ENCODE measurements at regions not wholly inside any gene's neighbourhood (a gene's known extent, or its start where the extent isn't known, plus 50 kb on each side); places are given as distances from the start of the nearest gene placed in this dataset.
"Not testable (repeated sequence)": the region's sequence is repeated elsewhere in the genome, so short reads cannot be mapped to it uniquely, and the experiment has no call there.

DNA sequence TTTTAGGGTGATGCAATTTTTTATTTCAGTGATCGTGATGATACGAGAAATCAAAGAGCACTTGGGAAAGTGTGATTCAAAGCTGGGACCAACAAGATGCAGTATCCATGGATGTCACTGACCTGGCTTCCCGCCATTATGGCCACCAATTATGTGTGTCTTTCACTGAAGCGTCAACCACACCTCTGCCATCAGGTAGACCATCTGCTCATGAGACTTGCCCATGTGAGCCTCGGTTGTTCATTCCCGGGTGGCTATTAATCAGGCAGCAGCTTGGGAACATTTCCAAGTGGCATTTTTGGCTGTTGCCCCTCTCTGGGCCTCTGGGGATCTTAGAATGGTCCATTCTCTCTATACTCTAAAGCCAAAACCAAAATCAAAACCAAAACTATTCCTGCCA lies 436.0 kb upstream of the ADAMTSL1 start:
- DNase-seq: no peak

DNA sequence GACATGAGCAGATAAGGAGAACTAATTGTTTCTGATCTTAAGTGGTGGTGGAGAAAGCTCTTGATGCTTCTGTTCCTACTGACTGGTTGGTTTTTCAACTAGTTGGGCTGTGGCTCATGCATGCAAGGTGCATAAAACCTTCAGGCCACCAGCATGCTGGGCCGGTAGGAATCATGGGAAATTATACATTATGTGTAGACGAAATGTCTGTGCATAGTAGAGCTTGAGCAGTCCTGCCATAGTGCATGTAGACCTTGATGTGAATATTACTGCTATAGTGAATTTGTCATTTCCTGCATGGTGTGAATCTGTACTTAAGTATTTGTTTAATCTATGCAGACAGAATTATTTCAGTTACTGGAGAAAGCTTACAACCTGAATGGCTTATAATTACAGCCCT lies 433.6 kb upstream of the ADAMTSL1 start:
- DNase-seq: no peak

DNA sequence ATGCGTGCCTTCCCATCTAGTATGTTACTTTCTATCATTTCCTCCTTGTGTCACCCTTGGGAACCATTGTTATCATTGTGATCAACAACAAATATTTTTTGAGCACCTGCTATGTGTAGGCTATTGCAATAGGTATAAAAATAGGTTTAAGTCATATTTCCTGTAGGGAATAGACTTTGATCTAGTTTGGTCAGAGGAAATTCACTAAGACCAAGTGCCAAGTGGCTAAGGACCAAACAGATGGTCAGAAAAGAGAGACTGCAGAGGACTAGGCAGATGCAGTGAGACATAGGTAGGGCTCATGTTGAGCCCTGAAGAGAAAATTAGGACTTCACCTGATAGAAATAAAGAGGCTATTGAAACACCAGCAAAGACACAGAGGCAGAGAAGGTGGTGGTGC lies 430.0 kb upstream of the ADAMTSL1 start:
- DNase-seq: no peak

DNA sequence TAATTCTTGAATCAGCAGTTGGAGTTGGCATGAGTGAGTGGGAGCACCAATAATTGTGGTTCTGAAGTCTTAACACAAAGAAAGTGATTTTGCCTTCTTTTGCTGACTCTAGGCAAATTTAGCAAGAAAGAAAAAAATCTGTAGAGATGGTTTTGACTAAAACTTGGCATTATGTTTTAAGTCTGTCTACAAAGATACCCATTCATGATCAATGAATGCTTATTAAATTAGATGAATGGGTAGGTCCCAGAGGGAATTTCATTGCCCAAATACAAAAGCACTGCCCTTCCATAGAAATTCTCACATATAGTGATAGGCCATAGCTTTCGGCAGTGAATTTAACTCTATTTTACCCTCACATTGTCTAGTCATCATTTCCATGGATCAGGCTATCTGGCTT lies 428.6 kb upstream of the ADAMTSL1 start:
- DNase-seq: no peak

DNA sequence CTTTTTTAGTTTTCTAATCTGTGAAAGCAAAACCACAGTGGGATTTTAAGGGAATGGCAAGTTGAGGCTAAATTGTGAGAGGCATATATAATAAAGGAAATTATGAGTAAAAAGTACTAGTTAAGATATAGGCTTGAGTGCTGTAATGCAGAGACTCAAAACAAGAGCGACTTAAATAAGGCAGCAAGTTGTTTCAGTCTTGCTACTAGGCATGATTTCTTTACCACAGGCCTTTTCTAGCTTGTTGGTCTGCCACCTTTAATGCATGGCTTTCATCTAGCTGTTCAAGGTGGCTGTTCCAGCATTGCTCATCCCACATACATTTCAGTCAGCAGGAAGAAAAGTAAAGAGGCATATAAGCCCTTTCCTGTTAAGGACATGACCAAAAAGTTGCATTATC lies 427.9 kb upstream of the ADAMTSL1 start:
- DNase-seq: no peak

DNA sequence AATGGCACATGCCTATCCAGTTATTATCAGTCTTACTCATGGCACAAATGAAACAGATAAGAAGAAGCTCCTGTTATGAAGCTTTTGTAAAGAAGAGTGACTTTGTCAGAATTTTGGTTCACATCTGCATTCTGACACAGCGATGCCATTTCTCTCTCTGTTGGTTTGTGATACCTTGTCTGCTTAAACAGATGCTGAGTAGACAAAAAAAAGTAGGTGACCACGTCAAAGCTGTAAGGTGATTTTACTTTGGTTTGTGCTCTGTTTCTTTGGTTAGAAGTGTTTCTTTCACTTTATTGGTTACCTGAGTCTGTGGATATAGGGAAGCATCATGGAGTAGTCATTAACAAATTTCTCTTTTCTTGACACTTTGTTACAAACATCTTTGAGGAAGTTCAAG lies 422.3 kb upstream of the ADAMTSL1 start:
- no peak for DNase-seq

DNA sequence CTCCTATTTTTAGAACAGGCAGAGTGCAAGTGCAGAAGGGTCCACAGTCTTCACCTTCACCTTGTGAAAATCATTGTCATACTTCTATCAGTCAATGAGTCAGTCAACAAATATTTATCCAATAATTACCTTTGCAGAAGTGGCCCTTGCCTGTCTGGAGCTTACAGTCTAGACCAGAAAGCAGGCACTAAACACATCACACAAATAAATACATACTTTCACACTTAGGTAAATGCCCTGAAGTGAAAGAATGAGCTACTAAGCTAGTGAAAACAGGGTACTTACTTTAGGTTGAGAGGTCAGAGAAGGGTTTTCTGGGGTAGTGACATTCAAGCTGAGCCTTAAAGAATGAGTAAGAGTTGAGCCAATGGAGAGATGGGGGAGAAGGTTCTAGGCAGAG lies 421.9 kb upstream of the ADAMTSL1 start:
- no peak for DNase-seq

DNA sequence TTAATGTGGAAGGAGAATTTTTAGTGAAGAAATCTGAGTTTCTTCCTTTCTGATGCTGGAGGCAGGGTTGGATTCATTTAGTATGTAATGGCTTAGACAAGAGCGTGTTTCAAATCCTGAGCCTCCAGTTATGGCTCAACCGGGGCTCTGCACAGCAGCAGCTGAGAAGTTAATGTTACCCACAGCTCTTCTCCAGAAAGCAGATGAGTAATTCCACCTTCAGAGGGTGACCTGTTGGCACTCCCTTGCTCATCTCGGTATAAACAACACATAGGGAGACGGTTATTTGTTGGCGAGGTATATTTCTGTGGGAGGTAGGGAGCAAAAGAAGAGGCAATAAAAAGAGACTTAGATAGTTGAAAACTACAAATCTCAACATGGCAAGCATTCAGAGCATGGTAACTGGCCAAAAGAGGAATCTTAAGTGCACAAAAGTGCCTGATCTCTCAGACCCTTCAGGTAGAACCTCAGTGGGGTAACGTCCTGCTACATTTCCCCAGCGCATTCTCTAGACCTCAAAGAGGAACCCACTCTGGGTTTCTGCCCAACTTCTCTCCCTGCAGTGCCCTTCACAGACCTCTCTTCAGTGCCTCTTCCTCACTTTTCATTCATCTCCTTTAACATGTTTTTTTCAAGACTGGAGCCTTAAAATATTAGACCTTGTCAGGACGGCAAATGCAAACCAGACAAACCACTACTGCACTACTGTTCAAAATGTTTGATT lies 417.5 kb upstream of the ADAMTSL1 start:
- DNase-seq: no peak

DNA sequence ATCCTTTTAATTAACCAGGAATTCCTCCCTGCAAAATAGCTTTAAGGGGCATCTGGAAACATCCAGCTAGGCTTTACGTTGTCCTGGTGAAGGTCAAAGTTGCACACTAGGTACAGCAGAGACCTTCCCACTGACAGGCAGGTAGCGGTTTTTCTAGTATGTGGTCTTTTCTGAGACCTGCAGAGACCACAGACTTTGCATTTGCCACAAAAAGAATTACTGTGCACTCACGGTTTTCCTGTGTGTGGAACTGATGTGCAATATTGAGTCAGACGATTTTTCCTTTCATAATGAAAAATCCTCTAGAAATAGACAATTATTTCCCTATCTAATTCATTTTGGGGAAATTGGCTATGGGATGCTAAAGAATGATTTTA lies 417.0 kb upstream of the ADAMTSL1 start:
- DNase-seq: no peak

DNA sequence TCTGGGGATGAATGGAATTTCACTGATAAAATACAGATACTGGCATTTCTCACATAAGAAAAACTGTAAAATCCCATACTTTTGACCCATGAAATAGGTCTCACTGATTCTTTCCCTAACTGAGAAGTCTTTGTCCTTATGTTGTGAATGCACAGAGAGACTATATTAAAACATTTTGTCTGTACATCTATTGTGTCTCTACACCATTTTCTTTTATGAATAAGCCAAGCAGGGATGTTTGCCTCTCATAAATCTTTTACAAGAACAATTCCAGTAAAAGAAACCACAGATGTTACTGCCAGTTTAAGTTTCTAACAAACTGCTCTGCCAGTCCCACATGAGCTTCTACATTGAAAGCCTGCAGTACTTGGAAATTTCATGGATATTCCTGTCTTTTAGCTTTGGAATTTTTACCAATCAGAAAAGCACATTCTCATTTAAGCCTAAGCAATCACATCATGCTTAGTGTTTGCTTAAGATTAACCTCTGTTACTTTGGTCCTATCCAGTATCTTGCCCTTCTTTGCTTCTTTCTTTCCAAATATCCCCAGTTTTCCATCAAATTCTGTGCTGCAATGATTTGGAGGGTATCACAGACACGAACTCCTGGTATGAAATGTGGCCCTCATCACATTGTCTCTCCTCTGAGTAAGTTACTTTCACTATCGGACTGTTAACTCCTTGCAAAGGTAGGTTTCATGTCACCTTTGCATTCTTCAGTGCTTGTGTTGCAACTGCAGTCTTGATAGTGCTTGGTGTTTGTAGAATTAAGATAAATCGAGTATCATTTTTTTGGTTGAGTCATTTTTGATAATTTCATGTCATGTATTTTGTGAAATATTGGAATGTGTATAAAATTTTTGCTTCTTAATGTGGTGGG lies 415.1 kb upstream of the ADAMTSL1 start:
- no peak for DNase-seq

DNA sequence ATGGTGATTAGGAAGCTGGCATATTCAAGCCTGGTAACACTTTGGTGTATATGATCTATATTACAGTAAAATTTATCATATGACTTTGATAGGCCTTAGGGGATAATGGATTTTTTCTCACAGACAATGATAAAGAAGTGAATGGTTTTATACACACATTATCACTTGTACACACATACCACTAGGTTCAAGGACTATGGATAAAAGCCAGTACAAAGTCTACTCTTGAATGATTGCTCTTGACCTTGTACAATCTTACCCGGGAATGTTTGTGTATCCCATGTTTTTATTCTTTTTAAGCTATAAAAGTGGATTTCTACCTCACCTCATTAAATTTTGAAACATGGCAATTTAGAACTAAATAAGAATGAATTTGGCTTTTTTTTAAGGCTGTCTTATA lies 414.5 kb upstream of the ADAMTSL1 start:
- no peak for DNase-seq

DNA sequence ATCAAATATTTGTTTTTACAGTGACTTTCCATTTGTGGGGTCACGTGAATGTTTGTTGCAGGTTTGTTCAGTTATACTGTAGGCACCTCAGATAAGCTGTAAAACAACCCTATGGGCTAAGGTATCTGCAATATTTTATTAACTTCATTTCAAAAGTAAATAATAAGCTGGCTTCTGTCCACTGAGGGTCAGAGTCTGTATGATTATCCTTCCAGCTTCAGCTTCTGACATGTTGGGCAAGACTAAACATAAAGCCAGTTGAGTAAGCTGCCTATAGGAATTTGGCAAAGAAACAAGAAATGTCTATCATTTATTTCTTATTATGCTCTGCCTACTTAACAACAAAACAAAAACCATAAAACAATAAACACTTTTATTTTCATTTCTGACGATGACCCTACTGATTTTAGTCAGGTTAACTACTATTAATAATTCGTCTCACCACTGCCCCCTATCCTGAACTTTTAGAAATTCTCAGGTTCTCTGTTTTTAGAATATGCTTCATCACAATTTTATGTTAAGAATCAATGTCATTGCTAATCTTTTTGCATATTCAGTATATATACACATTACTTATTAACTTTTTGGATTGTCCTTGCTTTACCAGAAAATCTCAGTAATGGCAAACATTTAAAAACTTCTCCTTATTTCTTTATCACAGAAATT lies 413.6 kb upstream of the ADAMTSL1 start:
- no peak for DNase-seq

DNA sequence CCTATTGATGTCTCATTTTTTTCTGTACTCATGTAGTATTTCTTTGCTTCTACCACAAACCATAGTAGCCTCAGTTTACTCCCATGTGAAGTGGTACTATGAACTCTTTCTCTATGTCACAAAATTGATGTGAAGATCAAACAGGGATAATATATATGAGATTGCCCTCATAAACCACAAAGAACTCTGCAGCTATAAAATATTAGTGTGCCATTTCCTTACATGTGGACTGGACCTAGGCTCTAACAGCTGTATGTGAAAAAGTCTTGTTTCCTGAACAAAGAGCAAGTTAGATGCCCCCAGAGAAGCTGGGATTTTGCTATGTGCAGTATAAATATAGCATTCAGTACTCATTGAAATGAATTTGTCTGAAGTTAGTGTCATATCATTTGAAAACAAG lies 412.6 kb upstream of the ADAMTSL1 start:
- no peak for DNase-seq

DNA sequence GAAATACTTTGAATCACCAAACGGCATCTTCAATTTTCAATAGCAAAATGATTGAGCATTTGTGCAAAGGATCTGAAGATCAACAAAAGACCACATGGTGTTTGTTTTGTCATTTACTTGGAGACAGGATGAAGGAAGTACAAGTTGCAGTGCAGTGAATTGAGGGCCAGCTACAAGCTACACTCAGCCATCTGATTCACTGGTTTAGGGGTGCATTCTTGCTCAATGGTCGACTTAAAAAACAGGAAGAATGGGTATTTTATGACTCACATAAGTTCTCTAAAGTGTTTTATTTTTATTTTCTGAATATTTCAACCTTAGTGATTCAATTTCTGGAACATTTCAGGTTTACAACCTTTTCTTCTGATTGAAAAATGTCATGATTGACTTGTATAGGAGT lies 412.1 kb upstream of the ADAMTSL1 start:
- DNase-seq: no peak

DNA sequence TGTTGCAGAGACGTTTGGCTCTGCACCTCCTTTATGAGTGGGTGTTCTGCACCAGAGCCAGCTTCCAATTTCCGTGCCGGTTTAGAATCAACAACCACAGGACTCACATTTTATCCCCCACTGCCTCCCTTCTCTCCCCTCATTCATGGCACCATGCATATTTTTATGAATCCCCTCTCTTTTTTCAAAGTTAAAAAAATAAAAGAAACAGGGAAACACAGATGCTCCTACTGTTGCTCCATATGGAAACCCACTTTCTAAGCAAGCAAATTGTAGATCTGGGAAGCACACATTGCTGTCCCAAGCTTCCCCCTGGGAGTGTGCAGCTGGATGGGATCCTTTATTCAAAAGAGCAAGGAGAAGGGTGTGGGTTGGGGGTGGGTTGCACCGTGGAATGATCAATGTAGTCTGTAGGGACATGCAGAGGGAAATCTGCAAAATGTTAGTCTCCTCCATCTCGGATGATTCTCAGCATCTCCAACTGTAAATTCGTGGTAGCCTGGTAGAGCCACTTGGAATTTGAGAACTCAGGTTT lies 410.0 kb upstream of the ADAMTSL1 start:
- no peak for DNase-seq

DNA sequence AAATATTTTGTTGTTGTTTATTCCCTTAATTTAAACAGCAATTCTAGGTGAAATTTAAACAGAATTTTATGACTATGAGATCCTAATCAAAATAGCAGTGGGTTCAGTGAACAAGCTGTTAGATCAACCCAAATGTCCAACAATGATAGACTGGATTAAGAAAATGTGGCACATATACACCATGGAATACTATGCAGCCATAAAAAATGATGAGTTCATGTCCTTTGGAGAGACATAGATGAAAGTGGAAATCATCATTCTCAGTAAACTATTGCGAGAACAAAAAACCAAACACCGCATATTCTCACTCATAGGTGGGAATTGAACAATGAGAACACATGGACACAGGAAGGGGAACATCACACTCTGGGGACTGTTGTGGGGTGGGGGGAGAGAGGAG lies 407.3 kb upstream of the ADAMTSL1 start:
- DNase-seq: not testable (repeated sequence)

DNA sequence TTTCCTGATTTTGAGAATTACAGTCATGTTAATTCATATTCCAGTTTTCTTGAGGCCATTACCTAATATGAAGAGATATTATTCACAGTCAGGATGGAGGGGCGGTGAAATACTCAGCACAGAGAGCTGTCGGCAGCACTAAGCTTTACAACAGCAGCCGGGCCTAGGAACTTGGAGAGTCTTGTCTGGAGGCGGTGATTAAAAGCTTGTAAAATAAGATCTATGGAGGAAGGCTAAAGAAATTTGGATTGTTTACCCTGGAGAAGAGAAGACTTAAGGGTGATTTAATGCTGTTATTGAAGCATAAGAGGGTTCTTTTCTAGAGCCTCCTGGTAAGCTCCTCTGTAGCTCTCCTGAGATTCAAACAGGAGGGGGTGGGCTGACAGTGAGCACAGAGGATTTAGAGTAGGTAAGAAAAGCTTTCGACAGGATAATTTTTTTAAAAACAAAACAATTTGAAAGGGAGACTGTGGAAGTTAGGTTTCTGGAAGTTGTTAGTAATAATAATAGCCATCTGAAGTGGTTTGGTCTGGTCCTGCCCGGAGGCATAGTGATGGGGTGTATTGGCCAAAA lies 406.3 kb upstream of the ADAMTSL1 start:
- DNase-seq: no peak

DNA sequence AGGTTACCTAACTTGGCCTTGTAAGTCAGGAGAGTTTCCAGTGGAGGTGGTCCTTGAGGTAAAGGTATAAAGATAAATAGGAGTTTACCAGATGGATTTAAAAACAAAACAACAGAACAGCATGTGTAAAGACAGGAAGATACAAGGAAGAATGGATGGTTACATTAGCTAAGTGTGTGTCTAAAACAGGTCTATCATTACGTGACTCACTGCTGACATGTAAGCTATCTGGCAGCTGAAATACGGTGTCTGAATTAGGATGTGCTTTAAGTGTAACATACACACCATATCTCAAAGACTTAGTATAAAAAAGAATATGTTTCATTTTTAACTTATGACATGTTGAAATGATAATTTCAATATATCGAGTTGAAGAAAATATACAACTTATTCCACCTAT lies 405.1 kb upstream of the ADAMTSL1 start:
- no peak for DNase-seq

DNA sequence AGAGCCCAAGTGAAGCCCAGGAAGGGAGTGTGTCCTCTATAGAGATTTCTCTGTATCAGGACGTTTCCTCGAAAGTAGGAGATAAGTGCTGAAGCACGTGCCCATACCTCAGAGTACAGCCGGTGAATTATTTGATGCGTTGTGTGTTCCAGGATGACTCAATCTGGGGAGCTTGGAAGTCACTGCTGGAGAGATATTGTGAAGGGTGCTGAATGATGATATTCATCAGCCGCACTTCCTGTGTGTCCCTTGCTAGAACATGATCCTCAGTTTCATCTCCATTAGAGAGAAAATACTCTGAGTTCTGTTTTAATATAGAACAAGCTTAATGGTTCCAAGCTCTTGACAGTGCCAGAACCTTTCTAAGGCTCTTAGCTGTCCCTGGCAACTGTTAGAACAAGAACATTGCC lies 402.3 kb upstream of the ADAMTSL1 start:
- DNase-seq: no peak

DNA sequence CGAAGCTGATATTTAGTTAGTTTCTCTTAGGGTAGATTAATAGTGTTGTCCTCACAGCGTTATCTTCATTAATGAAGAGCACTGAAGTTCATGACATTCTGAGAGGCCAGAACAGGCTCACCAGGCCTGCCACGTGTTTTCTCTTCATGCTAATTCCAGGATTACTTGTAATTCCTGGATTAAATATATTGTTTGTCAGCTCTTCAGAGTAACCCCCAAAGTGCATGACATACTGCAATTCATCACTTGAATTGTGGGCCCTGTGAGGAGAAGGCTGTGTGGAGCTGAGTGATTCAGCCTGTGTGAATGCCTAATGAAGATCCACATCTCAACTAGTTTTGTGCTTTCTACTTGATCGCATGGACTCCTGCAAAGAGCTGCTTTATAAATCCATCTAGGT lies 401.0 kb upstream of the ADAMTSL1 start:
- DNase-seq: no peak

DNA sequence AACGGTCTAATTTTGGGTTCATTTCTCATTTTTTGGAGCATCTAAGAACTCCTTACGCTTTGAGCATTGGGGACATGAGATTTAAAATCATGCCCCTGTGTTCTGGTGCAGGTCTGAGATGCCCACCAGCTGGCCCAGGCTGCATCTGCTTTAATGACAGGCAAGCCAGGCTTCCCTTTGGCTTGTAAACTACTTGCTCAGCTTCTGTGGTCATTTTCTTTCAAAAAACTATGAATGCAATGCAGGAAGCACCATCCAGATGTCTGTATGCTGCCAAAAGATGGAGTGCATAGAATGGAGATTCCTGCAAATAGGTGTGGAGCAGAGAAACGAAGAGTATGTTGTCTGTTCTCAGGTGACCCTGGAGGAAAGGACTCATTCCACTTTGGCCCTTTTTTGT lies 399.9 kb upstream of the ADAMTSL1 start:
- no peak for DNase-seq

DNA sequence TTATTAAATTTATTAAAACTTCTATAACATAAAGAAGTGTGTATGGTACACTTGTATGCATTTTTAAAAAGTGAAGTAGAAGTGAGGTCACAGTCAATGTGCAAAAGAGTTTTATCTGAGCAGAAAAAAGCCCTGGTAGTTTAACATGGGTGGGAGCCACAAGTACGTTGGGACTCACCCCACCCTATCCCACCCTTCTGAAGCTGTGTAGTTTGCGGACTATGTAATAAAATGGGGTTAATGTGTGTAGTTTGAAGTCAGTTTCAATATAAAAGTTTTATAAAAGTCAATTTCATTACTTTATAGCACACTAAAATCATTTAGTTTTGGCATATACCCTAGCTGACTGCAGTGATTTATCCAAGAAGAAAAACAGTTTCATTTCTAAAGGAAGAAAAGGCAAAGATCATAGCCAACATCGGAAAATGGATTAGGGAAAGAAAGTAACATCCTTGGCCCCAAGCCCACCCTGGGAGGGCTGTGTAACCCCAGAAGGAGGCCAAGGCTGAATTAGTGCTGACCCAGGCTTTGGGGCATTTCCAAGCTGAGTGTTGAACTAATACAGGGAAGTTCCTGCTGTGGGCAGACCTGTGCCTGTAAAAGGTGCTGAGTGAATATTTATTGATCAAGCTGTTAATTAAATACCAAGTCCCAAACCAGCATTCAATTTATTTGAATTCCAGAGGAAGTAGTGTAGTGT lies 398.6 kb upstream of the ADAMTSL1 start:
- DNase-seq: no peak

All from CD4-positive, alpha-beta T cell treated with Interleukin-10 for 1 hour (primary cell).